Panc1 (cell line): ENCODE measurements at regions not wholly inside any gene's neighbourhood (a gene's known extent, or its start where the extent isn't known, plus 50 kb on each side); places are given as distances from the start of the nearest gene placed in this dataset.

Source experiments
- ATAC-seq: fragments of 200-7000 bp; cut with Tn5 transposase; 2 replicates; pipeline ENCODE4 v1.9.1; 2020; ENCODE audit warnings: mild to moderate bottlenecking, moderate library complexity
- BruUV-seq: library from RNA; stranded (reverse); fragments of 400-500 nt; replicated peaks from 2 replicates; lab custom pipeline; 2021; lab: Mats Ljungman, UMichigan
- CTCF ChIA-PET: fragments of 300-600 bp; sonication (Branson Sonifier 250); formaldehyde crosslinking; loops from one replicate; lab custom pipeline; 2022; ENCODE audit warnings: antibody characterized with exemption; lab: Charles Lee
- POLR2A ChIA-PET: fragments of 300-600 bp; sonication (Branson Sonifier 250); formaldehyde crosslinking; loops from one replicate; lab custom pipeline; 2022; ENCODE audit warnings: antibody characterized with exemption; lab: Charles Lee
- DNase-seq: peaks from one replicate; pipeline ENCODE4 v3.0.0-alpha.2; 2010; ENCODE audit warnings: low read depth, low spot score
- H3K27ac ChIP-seq: 2 replicates; pipeline ENCODE4 v1.5.1; 2011; ENCODE audit warnings: mild to moderate bottlenecking, low read length, inconsistent platforms
- H3K27me3 ChIP-seq: fragments of 200-500 bp; sonication (Bioruptor generic); 2 replicates; pipeline ENCODE4 v1.6.0; 2014; ENCODE audit warnings: low read length, inconsistent platforms; ENCODE audit not compliant: control insufficient read depth, insufficient read depth
- H3K36me3 ChIP-seq: fragments of 200-500 bp; sonication (Bioruptor generic); 2 replicates; pipeline ENCODE4 v1.5.1; 2014; ENCODE audit warnings: inconsistent platforms, mild to moderate bottlenecking, low read length, moderate library complexity; ENCODE audit not compliant: control insufficient read depth, insufficient read depth
- H3K4me1 ChIP-seq: 2 replicates; pipeline ENCODE4 v1.5.1; 2011; ENCODE audit warnings: inconsistent platforms, mild to moderate bottlenecking, low read length, moderate library complexity; ENCODE audit not compliant: control insufficient read depth, insufficient read depth
- H3K4me3 ChIP-seq, 2 experiments: 2 replicates each; pipeline ENCODE4 v1.5.1; 2011 to 2012; ENCODE audit warnings: low read depth in 2 of 2, low read length in 2 of 2, mild to moderate bottlenecking in 2 of 2, inconsistent platforms in 1 of 2, moderate library complexity in 1 of 2
- H3K9me3 ChIP-seq: fragments of 200-500 bp; sonication (Bioruptor generic); 2 replicates; pipeline ENCODE4 v1.5.1; 2014; ENCODE audit warnings: low read depth, mild to moderate bottlenecking, inconsistent platforms, low read length, moderate library complexity; ENCODE audit not compliant: control insufficient read depth, insufficient read depth
- CTCF ChIP-seq: fragments of 450-650 bp; IDR thresholded peaks from 2 replicates; pipeline ENCODE4 v1.5.1; 2017; ENCODE audit warnings: mild to moderate bottlenecking
- POLR2AphosphoS5 ChIP-seq: IDR thresholded peaks from 2 replicates; pipeline ENCODE4 v1.6.1; 2012; ENCODE audit warnings: mild to moderate bottlenecking, low read depth, low read length, moderate library complexity
- REST ChIP-seq, 2 experiments: IDR thresholded peaks; 2 replicates each; pipeline ENCODE4 v1.6.1; 2011 to 2012; ENCODE audit warnings: low read depth in 2 of 2, control low read depth in 1 of 2, low read length in 1 of 2, mild to moderate bottlenecking in 1 of 2, moderate library complexity in 1 of 2; ENCODE audit not compliant: insufficient read depth in 1 of 2
- SIN3A ChIP-seq: IDR thresholded peaks from 2 replicates; pipeline ENCODE4 v1.6.1; 2012; ENCODE audit warnings: low read depth, mild to moderate bottlenecking, low read length, moderate library complexity, borderline replicate concordance; ENCODE audit not compliant: insufficient read depth
- TCF7L2 ChIP-seq: IDR thresholded peaks from 2 replicates; pipeline ENCODE4 v1.6.1; 2011; ENCODE audit warnings: mild to moderate bottlenecking, low read depth, low read length, inconsistent platforms
- in situ Hi-C: cut with HindIII; loops from 2 replicates; pipeline ENCODE4 v1.10.0; 2016; ENCODE audit warnings: low sequenced_read_pairs, low pct_unique_long_range_greater_than_20kb
- intact Hi-C: fragments of 100-400 bp; cut with micrococcal nuclease; formaldehyde crosslinking; loops from one replicate; pipeline ENCODE4 v1.10.0; 2022; ENCODE audit not compliant: unreplicated experiment

- in situ Hi-C loops = no loop called here
- no TSS peak for BruUV-seq
- TF ChIP-seq POLR2AphosphoS5 = no peak
- TF ChIP-seq CTCF = no peak
- no peak for TF ChIP-seq REST (IDR thresholded peaks at IDR 0.05; ENCODE audit: insufficient read depth in 1 of 2, low read depth in 2 of 2, low read length in 1 of 2)
- TF ChIP-seq TCF7L2 = no peak
- no peak for TF ChIP-seq SIN3A
These were observed 1529.3 kb upstream of the SLC10A2 start for GRCh38 chr13:104595511-104595910.

GRCh38 chr13:104594806-104595205 lies 1528.6 kb upstream of the SLC10A2 start:
- no peaks in the 10 kb centered on the region for H3K27me3 ChIP-seq
- H3K4me3 ChIP-seq = no peak overlapping the region
- H3K27ac ChIP-seq = no peak overlapping the region
- BruUV-seq = no TSS peak
- DNase-seq (no peak), ATAC-seq (no peak)
- no peaks in the 10 kb centered on the region for H3K36me3 ChIP-seq
- intact Hi-C loops = no loop called here
- no peak for TF ChIP-seq CTCF
- TF ChIP-seq TCF7L2 = no peak
- no peak for TF ChIP-seq POLR2AphosphoS5
- no peak for TF ChIP-seq SIN3A
- TF ChIP-seq REST (IDR thresholded peaks at IDR 0.05; ENCODE audit: insufficient read depth in 1 of 2, low read depth in 2 of 2, low read length in 1 of 2) = no peak
- H3K4me1 ChIP-seq = no peaks in the 10 kb centered on the region
- no peaks in the 10 kb centered on the region for H3K9me3 ChIP-seq
- CTCF ChIA-PET = no interaction called here
- in situ Hi-C loops = no loop called here
- POLR2A ChIA-PET = no interaction called here

More at GRCh38 chr13:104595511-104595910, 1529.3 kb upstream of the SLC10A2 start:
- intact Hi-C loops = no loop called here
- Histone ChIP-seq H3K36me3 (no peaks in the 10 kb centered on the region), H3K4me1 (no peaks in the 10 kb centered on the region), H3K4me3 (no peak overlapping the region), H3K27ac (no peak overlapping the region), H3K9me3 (no peaks in the 10 kb centered on the region), H3K27me3 (no peaks in the 10 kb centered on the region)
- CTCF ChIA-PET = no interaction called here
- POLR2A ChIA-PET = no interaction called here
- ATAC-seq (no peak), DNase-seq (no peak)
